ENCODE measurements at regions not wholly inside any gene's neighbourhood (a gene's known extent, or its start where the extent isn't known, plus 50 kb on each side); places are given as distances from the start of the nearest gene placed in this dataset.
"Not testable (repeated sequence)": the region's sequence is repeated elsewhere in the genome, so short reads cannot be mapped to it uniquely, and the experiment has no call there.

DNA sequence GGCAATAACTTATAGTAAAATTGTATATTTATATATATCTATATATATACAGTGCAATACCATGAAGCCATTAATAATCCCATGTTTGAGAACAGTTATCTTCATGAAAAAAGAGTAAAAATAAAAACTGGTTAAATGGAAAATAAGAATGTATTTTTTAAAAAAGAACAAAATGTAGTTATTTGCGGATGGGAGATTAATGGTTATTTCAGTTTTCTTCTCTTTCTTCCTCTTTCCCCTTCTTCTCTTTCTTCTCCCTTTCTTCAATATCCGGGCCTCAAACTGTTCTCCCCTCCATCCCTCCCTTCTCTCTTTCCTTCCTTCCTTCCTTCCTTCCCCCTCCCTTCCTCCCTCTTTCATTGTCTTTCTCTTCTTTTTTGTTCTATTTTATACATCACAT is 1301.7 kb upstream of the IGFBP7 start:
- no peak for DNase-seq (ENCODE audit: low read depth in 2 of 3, low spot score in 1 of 3)

- no peak for DNase-seq (ENCODE audit: low read depth in 2 of 3, low spot score in 1 of 3)
Measured at GRCh38 chr4:58406762-58407161, 1296.6 kb upstream of the IGFBP7 start.

DNA sequence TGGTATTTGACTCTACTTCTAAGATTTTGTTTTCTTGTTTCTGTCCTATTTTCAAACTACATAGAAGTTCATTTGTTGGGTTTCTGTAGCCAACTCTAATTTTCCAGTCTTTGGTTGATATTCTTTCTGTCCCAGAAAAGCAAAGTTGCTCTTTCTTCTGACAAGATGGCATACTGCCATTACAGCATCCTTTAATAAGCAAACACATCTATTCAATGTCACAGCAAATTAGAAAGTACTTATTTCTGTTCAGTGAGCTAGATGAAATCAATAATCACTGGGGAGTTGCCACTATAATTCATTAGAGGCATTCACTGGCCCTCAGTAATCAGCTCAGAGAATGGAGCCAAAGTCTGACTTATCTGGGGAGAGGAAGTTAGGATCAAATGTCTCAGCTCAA is 1258.0 kb upstream of the IGFBP7 start:
- DNase-seq (ENCODE audit: low read depth in 2 of 3, low spot score in 1 of 3): no peak

DNA sequence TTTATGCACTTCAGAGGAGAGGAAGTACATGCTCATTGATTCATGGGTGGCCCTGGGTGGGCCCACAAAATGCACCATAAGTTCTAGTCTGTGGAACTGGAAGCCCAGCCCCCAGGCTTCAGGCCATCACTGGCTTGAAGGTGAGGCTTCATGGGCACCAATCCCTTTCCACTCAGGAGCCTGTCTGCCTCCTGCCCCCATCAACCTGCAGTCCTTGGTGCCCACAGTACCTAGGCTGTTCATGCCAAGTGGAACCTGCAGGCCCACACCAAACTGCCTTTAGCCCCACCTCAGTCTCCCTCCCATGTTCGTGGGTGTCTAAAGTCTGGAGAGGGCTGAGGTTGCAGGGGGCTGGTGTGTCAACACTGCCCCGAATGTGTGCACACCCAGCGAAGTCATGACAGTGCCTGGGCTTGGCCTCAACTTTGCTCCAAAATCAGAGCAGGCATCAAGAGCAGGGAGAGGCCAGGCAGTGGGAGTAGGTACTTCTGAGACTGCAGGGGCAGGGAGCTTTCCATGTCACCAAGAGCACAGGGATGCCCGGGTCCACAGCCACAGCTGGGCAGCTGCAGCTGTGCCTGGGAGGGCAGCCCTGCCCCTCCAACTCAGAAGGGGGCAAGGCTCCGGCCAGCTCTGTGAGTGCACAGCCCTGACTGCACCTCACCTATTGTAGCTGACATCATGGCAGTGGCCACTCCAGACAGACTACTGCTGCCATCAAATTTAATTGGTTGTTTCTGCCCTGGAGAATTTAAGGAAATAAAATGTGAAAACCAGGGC is 1250.4 kb upstream of the IGFBP7 start:
- DNase-seq (ENCODE audit: low read depth in 2 of 3, low spot score in 1 of 3): no peak

DNA sequence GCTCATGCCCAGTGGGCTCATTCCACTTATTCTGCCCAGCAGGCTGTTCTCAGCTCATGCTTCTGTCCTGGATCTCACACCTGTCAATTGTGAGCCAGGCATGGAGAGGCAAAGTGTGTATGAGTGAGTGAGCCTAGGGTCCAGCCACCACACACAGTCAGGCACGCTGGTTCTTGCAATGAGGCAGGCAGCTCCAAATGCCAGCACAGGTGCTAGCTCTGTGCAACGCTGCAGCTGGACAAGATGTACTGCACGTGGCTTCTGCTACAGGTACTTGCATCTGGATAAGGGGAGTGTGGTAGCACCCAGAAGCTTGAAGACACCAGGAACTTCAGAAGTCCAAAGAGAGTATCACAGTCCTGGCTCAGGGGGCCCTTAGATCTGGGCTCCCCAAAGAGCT is 1249.4 kb upstream of the IGFBP7 start:
- DNase-seq (ENCODE audit: low read depth in 2 of 3, low spot score in 1 of 3): no peak

GRCh38 chr4:58357947-58358346 is 1247.8 kb upstream of the IGFBP7 start:
- no peak for DNase-seq (ENCODE audit: low read depth in 2 of 3, low spot score in 1 of 3)

GRCh38 chr4:58325070-58325469 is 1214.9 kb upstream of the IGFBP7 start:
- DNase-seq (ENCODE audit: low read depth in 2 of 3, low spot score in 1 of 3): no peak

DNA sequence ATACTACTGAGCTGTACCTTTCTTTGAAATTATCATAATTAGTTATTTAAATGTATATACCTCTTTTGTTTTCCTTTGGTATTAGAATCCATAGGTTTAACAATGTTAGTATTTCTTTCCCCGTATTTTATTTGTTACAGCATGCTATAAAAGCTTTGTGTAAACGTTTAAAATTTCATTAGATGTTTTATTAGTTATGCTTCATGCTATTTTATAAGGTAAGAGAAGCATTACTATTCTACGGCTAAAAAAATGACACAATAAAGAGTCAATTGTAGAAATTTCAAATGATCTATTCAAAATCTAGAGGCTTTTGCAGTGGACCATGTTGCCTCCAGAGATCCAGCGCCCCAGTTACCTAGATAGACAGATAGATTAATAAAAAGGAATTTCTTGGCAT is 1203.3 kb upstream of the IGFBP7 start:
- no peak for DNase-seq (ENCODE audit: low read depth in 2 of 3, low spot score in 1 of 3)

DNA sequence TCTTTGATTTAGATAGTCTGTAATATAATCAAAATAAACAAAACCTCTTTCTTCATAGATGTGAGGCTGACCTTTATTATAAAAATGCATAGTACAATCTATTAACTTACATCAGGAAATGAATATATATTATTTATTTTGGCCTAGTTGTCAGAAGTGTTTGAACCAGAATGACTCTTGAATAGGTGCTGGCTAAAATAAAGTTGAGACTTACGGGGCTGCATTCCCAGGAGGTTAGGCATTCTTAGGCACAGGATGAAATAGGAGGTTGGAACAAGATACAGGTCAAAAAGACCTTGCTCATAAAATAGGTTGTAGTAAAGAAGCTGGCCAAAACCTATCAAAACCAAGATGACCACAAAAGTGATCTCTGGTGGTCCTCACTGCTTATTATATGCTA is 1193.3 kb upstream of the IGFBP7 start:
- DNase-seq (ENCODE audit: low read depth in 2 of 3, low spot score in 1 of 3): no peak

DNA sequence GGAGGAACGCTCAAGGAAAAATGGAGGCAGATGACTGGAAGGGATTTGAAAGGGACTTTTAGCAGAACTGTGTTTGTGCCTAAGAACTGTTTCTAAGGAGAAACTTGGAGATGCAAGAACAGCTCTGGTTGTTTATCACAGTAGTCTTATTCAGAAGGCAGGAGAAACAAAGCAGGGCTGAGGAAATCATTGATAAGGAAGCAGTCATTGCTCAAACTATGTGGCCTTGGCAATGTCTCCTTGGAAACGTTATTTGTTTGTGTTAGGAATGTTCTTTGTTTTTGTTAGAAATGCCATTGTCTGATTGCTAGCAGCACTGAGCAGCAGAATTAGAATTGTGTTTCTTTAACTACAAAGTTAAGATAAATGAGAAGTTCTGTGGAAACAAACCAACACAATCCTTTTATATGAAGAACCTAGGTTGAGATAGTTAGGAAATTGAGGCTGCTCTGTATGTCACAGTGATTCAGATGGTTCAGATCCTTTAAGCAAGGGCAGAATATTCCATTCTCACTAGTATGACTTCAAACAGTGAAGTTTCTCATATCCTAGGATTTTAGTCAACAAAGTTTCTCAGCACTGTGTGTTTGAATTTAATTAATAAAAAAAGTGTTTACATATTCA is 1191.3 kb upstream of the IGFBP7 start:
- DNase-seq (ENCODE audit: low read depth in 2 of 3, low spot score in 1 of 3): no peak

DNA sequence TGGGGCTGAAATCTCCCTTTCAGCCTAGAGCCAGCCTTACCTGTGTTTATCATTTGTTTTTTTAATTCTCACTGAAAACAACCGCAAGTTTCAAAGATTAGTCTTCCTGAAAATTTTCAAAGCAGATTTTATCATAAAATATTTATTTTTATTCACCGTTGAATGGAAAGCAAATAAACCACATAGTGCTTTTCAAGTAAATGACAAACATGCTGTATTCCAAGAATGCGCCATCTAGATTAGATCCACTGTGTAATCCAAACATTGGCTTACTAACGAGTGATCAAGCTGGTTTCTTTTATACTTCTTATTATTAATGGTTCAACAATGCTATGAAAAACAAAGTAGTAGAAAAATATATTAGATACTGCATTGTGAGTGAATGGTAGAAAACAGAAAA is 1176.2 kb upstream of the IGFBP7 start:
- DNase-seq (ENCODE audit: low read depth in 2 of 3, low spot score in 1 of 3): no peak

- not testable (repeated sequence) for DNase-seq (ENCODE audit: low read depth in 2 of 3, low spot score in 1 of 3)
Measured at GRCh38 chr4:58280928-58281327, 1170.7 kb upstream of the IGFBP7 start.

GRCh38 chr4:58275856-58276255 is 1165.7 kb upstream of the IGFBP7 start:
- no peak for DNase-seq (ENCODE audit: low read depth in 2 of 3, low spot score in 1 of 3)

GRCh38 chr4:58274553-58274952 is 1164.4 kb upstream of the IGFBP7 start:
- no peak for DNase-seq (ENCODE audit: low read depth in 2 of 3, low spot score in 1 of 3)

DNA sequence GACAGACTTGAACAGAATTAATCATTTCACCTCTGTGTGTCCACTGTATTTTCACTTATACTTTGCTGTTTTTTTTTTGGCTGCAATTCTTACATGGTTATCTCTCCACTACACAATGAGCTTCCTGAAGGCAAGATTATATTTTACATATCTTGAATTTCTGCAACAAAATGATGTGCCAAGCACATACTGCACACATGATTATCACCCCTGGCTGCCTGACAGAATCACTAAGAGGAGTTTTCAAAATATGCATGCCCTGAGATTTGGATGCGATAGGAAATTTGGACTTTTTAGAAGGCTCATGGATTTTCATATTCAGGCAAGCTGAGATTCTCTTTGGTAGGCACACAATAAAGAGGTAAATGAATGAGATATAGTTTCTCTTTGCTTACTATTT is 1162.1 kb upstream of the IGFBP7 start:
- DNase-seq (ENCODE audit: low read depth in 2 of 3, low spot score in 1 of 3): no peak

GRCh38 chr4:58265734-58266133 is 1155.5 kb upstream of the IGFBP7 start:
- DNase-seq (ENCODE audit: low read depth in 2 of 3, low spot score in 1 of 3): no peak

DNA sequence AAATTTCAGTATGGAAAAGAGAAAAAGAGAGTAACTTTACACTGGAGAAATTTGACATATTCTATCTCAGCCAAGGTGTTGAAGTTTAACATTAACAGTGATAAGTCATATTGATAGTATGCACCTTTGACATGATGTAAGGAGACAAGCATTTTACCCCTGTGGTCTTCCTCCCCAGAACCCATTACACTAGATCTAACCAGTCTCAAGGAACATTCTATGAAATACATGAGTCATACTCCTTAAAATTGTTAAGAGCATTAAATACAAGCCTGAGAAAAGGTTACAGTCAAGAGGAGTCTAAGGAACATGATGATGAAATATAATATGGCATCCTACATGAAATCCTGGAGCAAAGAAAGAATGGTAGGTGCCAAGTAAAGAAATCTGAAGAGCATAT is 1151.3 kb upstream of the IGFBP7 start:
- DNase-seq (ENCODE audit: low read depth in 2 of 3, low spot score in 1 of 3): no peak

DNA sequence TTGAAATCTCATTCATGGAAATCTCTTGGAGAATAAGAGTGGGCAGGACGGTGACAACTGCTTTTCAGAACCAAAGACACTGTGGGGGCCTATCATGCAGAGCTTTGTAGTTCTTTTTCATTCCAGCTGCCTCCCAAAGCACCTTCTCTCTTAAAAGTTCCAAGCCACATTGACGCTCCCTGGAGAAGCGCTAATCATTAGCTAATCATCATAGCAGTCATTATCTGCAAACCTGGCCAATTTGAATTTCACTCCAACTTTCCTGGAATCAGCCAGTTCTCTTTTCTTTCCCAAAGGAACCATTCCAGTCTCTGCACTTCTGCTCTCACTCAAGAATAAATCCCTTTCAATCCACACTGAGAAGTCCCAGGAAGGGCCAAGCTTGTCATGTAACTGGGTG is 1144.1 kb upstream of the IGFBP7 start:
- DNase-seq (ENCODE audit: low read depth in 2 of 3, low spot score in 1 of 3): no peak

DNA sequence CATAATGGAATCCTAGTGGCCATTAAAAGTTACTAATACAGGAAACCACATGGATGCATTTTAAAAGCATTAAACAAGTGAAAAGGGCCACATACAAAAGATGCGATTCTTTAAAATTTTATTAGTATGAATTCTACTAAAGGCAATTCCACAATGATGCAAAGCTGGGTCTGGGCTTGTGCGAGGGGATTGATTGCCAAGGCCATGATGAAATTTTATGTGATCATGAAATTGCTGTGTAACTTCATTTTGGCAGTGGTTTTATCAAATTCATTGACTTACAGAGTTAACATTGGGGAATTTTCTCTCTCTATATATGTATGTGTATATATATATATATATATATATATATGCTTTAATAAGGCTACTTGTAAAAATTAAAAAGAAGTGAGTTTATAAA is 1142.5 kb upstream of the IGFBP7 start:
- DNase-seq (ENCODE audit: low read depth in 2 of 3, low spot score in 1 of 3): no peak

GRCh38 chr4:58247792-58248191 is 1137.6 kb upstream of the IGFBP7 start:
- DNase-seq (ENCODE audit: low read depth in 2 of 3, low spot score in 1 of 3): no peak

- DNase-seq (ENCODE audit: low read depth in 2 of 3, low spot score in 1 of 3): no peak
Measured at GRCh38 chr4:58225460-58225859, 1115.3 kb upstream of the IGFBP7 start.

DNA sequence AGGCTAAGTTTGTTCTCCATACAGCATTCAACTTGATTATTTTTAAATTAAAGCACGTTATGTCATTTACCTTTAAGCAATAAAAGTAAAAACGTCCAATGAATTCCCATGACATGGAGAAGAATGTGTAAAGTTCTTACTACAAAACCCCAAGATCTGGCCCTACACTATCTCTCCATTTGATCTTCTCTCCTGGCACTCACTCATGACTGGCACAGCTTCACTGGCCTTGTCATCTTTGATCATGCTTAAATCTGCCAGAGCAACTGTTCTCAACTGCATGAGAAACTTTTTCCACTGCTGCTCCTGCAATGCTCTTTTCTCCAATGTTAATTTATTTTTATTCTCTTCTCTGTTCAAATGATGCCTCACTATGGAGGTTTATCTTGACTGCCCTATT is 1109.0 kb upstream of the IGFBP7 start:
- no peak for DNase-seq (ENCODE audit: low read depth in 2 of 3, low spot score in 1 of 3)

DNA sequence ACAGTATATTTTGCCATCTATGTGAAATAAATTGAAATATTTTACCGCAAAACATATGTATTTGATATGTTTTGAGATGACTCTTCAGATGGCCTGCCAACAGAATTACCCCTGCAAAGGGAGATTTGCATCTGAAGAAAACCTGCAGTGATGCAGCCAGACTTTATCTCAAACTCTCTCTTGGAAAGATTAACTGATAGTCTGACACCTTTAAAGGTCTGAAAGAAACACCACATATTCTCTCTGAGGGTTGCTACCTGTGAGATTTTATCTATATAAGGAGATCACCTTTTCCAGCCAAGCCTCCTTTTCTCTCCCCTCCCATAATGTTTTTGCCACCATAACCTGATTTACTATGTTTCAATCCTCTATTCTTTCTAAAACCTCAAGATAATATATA is 1106.3 kb upstream of the IGFBP7 start:
- DNase-seq (ENCODE audit: low read depth in 2 of 3, low spot score in 1 of 3): no peak
